H9 (cell line): ENCODE measurements at regions not wholly inside any gene's neighbourhood (a gene's known extent, or its start where the extent isn't known, plus 50 kb on each side); places are given as distances from the start of the nearest gene placed in this dataset.

Experiments
- DNase-seq: peaks from one replicate; pipeline ENCODE4 v3.0.0-alpha.2; 2017
- H2AFZ ChIP-seq: one replicate; pipeline ENCODE4 v1.6.1; 2013; ENCODE audit warnings: mild to moderate bottlenecking, low read length, control low read depth, moderate library complexity
- H2AK5ac ChIP-seq: 2 replicates; pipeline ENCODE4 v1.6.1; 2013; ENCODE audit warnings: low read length, control low read depth, mixed read lengths; ENCODE audit not compliant: insufficient read length
- H2BK120ac ChIP-seq: one replicate; pipeline ENCODE4 v1.6.1; 2013; ENCODE audit warnings: low read depth, mild to moderate bottlenecking, low read length, control low read depth, inconsistent platforms; ENCODE audit not compliant: poor library complexity, severe bottlenecking
- H2BK12ac ChIP-seq: 2 replicates; pipeline ENCODE4 v1.6.1; 2013; ENCODE audit warnings: low read length, control low read depth, mixed read lengths, low read depth; ENCODE audit not compliant: insufficient read length
- H2BK15ac ChIP-seq: 2 replicates; pipeline ENCODE4 v1.6.1; 2013; ENCODE audit warnings: low read depth, low read length, control low read depth
- H2BK20ac ChIP-seq: one replicate; pipeline ENCODE4 v1.6.1; 2013; ENCODE audit warnings: low read depth, mild to moderate bottlenecking, low read length, control low read depth, inconsistent platforms; ENCODE audit not compliant: poor library complexity, severe bottlenecking
- H2BK5ac ChIP-seq: 2 replicates; pipeline ENCODE4 v1.6.1; 2013; ENCODE audit warnings: low read length, control low read depth, mixed read lengths; ENCODE audit not compliant: insufficient read length
- H3K14ac ChIP-seq: 2 replicates; pipeline ENCODE4 v1.6.1; 2013; ENCODE audit warnings: low read length, control low read depth; ENCODE audit not compliant: insufficient read depth
- H3K18ac ChIP-seq: 2 replicates; pipeline ENCODE4 v1.6.1; 2013; ENCODE audit warnings: low read depth, mild to moderate bottlenecking, mixed read lengths, low read length, control low read depth; ENCODE audit not compliant: insufficient read length
- H3K23ac ChIP-seq: 2 replicates; pipeline ENCODE4 v1.6.1; 2013; ENCODE audit warnings: low read length, control low read depth, mixed read lengths, low read depth; ENCODE audit not compliant: insufficient read length
- H3K23me2 ChIP-seq: 2 replicates; pipeline ENCODE4 v1.6.1; 2013; ENCODE audit warnings: low read depth, mild to moderate bottlenecking, mixed read lengths, low read length, control low read depth; ENCODE audit not compliant: insufficient read length, poor library complexity, severe bottlenecking
- H3K27ac ChIP-seq: 2 replicates; pipeline ENCODE4 v1.5.1; 2013; ENCODE audit warnings: low read length, control low read depth, mixed read lengths, low read depth; ENCODE audit not compliant: insufficient read length
- H3K27me3 ChIP-seq: 2 replicates; pipeline ENCODE4 v1.6.1; 2013; ENCODE audit warnings: low read length, control low read depth, inconsistent platforms; ENCODE audit not compliant: insufficient read depth
- H3K4ac ChIP-seq: 2 replicates; pipeline ENCODE4 v1.6.1; 2013; ENCODE audit warnings: low read depth, mild to moderate bottlenecking, control low read depth, inconsistent platforms, low read length, moderate library complexity
- H3K4me1 ChIP-seq: 2 replicates; pipeline ENCODE4 v1.6.1; 2013; ENCODE audit warnings: low read length, control low read depth, inconsistent platforms; ENCODE audit not compliant: insufficient read depth
- H3K4me2 ChIP-seq: 2 replicates; pipeline ENCODE4 v1.6.1; 2013; ENCODE audit warnings: low read length, control low read depth, mixed read lengths; ENCODE audit not compliant: insufficient read length, insufficient read depth
- H3K56ac ChIP-seq: 2 replicates; pipeline ENCODE4 v1.6.1; 2013; ENCODE audit warnings: low read depth, mild to moderate bottlenecking, mixed read lengths, low read length, control low read depth; ENCODE audit not compliant: insufficient read length
- H3K79me1 ChIP-seq: 2 replicates; pipeline ENCODE4 v1.6.1; 2013; ENCODE audit warnings: low read depth, mild to moderate bottlenecking, moderate library complexity, low read length, control low read depth, inconsistent platforms; ENCODE audit not compliant: insufficient read depth, poor library complexity, severe bottlenecking
- H3K79me2 ChIP-seq: 2 replicates; pipeline ENCODE4 v1.6.1; 2013; ENCODE audit warnings: low read length, control low read depth, inconsistent platforms; ENCODE audit not compliant: insufficient read depth
- H3K9ac ChIP-seq: 2 replicates; pipeline ENCODE4 v1.6.1; 2013; ENCODE audit warnings: low read length, control low read depth, mixed read lengths; ENCODE audit not compliant: insufficient read length; ENCODE audit errors: extremely low read depth
- H3K9me3 ChIP-seq: one replicate; pipeline ENCODE4 v1.6.1; 2013; ENCODE audit warnings: low read depth, low read length, inconsistent platforms; ENCODE audit not compliant: control insufficient read depth
- H3T11ph ChIP-seq: one replicate; pipeline ENCODE4 v1.6.1; 2013; ENCODE audit warnings: mild to moderate bottlenecking, low read length, control low read depth, inconsistent platforms
- H4K20me1 ChIP-seq: one replicate; pipeline ENCODE4 v1.6.1; 2013; ENCODE audit not compliant: control insufficient read depth, insufficient read length, insufficient read depth
- H4K5ac ChIP-seq: 2 replicates; pipeline ENCODE4 v1.6.1; 2013; ENCODE audit warnings: low read depth, mild to moderate bottlenecking, mixed read lengths, low read length, control low read depth; ENCODE audit not compliant: insufficient read length
- H4K8ac ChIP-seq: replicated peaks from 2 replicates; pipeline ENCODE4 v1.6.1; 2013; ENCODE audit warnings: low read length, control low read depth, mixed read lengths, low read depth; ENCODE audit not compliant: insufficient read length
- H4K91ac ChIP-seq: 2 replicates; pipeline ENCODE4 v1.6.1; 2013; ENCODE audit warnings: low read depth, mild to moderate bottlenecking, moderate library complexity, mixed read lengths, low read length, control low read depth; ENCODE audit not compliant: insufficient read length
- H3K27ac Mint-ChIP-seq, 3 experiments: 2 replicates in 2 of 3; 3 replicates in 1 of 3; pipeline ENCODE4 v1.8.0; 2020 to 2021; ENCODE audit warnings: mixed read lengths in 3 of 3, mild to moderate bottlenecking in 1 of 3, moderate library complexity in 1 of 3
- H3K27me3 Mint-ChIP-seq: 2 replicates; pipeline ENCODE4 v1.8.0; 2021; ENCODE audit warnings: low read depth, mild to moderate bottlenecking, moderate library complexity, mixed read lengths
- H3K36me3 Mint-ChIP-seq, 3 experiments: 2 replicates in 2 of 3; 3 replicates in 1 of 3; pipeline ENCODE4 v1.8.0; 2020 to 2021; ENCODE audit warnings: low read depth in 3 of 3, mixed read lengths in 3 of 3; ENCODE audit not compliant: insufficient read depth in 1 of 3
- H3K4me1 Mint-ChIP-seq, 2 experiments: 2 replicates each; pipeline ENCODE4 v1.8.0; 2020; ENCODE audit warnings: mixed read lengths in 2 of 2
- H3K4me3 Mint-ChIP-seq, 2 experiments: 2 replicates in 1 of 2; 3 replicates in 1 of 2; pipeline ENCODE4 v1.8.0; 2020 to 2021; ENCODE audit warnings: mild to moderate bottlenecking in 2 of 2, mixed read lengths in 2 of 2, moderate library complexity in 1 of 2
- H3K9me3 Mint-ChIP-seq, 2 experiments: 2 replicates in 1 of 2; 3 replicates in 1 of 2; pipeline ENCODE4 v1.8.0; 2020; ENCODE audit warnings: mild to moderate bottlenecking in 2 of 2, mixed read lengths in 2 of 2, moderate library complexity in 1 of 2
- WGBS: extraction: QIAGEN DNeasy Blood & Tissue Kit; methylation state at CpG from one replicate; pipeline ENCODE4 v1.1.7; 2013; ENCODE audit warnings: missing lambda C conversion rate, low lambda C conversion rate, mixed read lengths; ENCODE audit not compliant: insufficient read length; ENCODE audit errors: extremely low coverage; 5-methylcytosine and 5-hydroxymethylcytosine counted together
- TF ChIP-seq, protein P1 (sequence below): fragments of 200-600 bp; sonication (generic); conservative IDR thresholded peaks from 3 replicates; pipeline ENCODE4 v1.8.0; 2021; ENCODE audit warnings: antibody characterized with exemption, mild to moderate bottlenecking

DNA sequence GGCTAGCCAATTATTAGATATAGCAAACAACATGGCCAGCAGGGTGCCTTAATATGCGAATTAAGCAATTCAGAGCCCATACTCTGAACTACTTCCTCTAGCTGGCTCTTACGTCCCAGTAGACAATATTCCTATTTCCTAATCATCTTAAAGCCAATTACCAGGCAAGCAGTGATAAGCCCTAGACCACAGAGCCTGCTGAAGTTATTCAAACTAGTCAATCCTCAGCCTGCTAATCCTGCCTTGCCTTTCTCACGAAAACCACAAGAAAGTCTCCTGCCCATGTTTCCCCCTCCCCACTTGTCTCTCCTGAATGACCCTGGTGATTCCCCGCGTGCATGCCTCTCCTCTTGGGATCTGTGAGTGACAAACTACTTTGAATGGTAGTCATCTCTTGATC, 86.8 kb upstream of the CACNA2D1 start:
- H3K27ac Mint-ChIP-seq = peak overlapping the region in 1 of 3 experiments; percentile 15; a peak in 2 of 7 replicates
- H3K79me1 ChIP-seq = no peaks in the 10 kb centered on the region
- H3K23me2 ChIP-seq = no peaks in the 10 kb centered on the region
- H3K36me3 Mint-ChIP-seq = no peaks in the 10 kb centered on the region
- peak overlapping the region; percentile 44 for H3K18ac ChIP-seq
- H2BK20ac ChIP-seq = no peak overlapping the region
- no peak overlapping the region for H4K91ac ChIP-seq
- H2AK5ac ChIP-seq = no peak overlapping the region
- H4K20me1 ChIP-seq = no peaks in the 10 kb centered on the region
- no peak overlapping the region for H3K27ac ChIP-seq
- H3K4ac ChIP-seq = no peak overlapping the region
- no peaks in the 10 kb centered on the region for H3K27me3 ChIP-seq
- no peaks in the 10 kb centered on the region for H3K9me3 ChIP-seq
- H3T11ph ChIP-seq = no peak overlapping the region
- H2AFZ ChIP-seq = no peak overlapping the region
- H2BK5ac ChIP-seq = no peak overlapping the region
- no peak overlapping the region for H4K5ac ChIP-seq
- H3K4me1 ChIP-seq = no peaks in the 10 kb centered on the region; the same call in 1 of the 2 replicates
- H3K4me3 Mint-ChIP-seq = no peak overlapping the region
- H3K27me3 Mint-ChIP-seq = no peaks in the 10 kb centered on the region
- H3K14ac ChIP-seq = no peak overlapping the region
- peaks cover 11 to 16% of the 10 kb centered on the region in 2 experiments for H3K4me1 Mint-ChIP-seq
- WGBS = no CpG with 5 or more reads among the region's 5 CpGs
- TF ChIP-seq, protein P1, sequence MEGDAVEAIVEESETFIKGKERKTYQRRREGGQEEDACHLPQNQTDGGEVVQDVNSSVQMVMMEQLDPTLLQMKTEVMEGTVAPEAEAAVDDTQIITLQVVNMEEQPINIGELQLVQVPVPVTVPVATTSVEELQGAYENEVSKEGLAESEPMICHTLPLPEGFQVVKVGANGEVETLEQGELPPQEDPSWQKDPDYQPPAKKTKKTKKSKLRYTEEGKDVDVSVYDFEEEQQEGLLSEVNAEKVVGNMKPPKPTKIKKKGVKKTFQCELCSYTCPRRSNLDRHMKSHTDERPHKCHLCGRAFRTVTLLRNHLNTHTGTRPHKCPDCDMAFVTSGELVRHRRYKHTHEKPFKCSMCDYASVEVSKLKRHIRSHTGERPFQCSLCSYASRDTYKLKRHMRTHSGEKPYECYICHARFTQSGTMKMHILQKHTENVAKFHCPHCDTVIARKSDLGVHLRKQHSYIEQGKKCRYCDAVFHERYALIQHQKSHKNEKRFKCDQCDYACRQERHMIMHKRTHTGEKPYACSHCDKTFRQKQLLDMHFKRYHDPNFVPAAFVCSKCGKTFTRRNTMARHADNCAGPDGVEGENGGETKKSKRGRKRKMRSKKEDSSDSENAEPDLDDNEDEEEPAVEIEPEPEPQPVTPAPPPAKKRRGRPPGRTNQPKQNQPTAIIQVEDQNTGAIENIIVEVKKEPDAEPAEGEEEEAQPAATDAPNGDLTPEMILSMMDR = no peak
- no peak overlapping the region for H3K4me2 ChIP-seq
- H2BK12ac ChIP-seq = no peak overlapping the region
- H4K8ac ChIP-seq = no peak overlapping the region
- H3K9ac ChIP-seq = no peak overlapping the region
- H3K23ac ChIP-seq = no peak overlapping the region
- H2BK15ac ChIP-seq = no peak overlapping the region
- no peaks in the 10 kb centered on the region for H3K79me2 ChIP-seq
- H2BK120ac ChIP-seq = no peak overlapping the region
- no peak for DNase-seq
- H3K9me3 Mint-ChIP-seq = no peaks in the 10 kb centered on the region
- H3K56ac ChIP-seq = no peak overlapping the region
